ENCODE measurements at regions not wholly inside any gene's neighbourhood (a gene's known extent, or its start where the extent isn't known, plus 50 kb on each side); places are given as distances from the start of the nearest gene placed in this dataset.

- TF ChIP-seq ELF1 (IDR thresholded peaks at IDR 0.05; ENCODE audit: borderline replicate concordance, low read depth) (no peak), EZH2phosphoT487 (IDR thresholded peaks at IDR 0.05; ENCODE audit: borderline replicate concordance) (no peak), POLR2A (IDR thresholded peaks at IDR 0.05; ENCODE audit: borderline replicate concordance, extremely low read depth, insufficient read depth, insufficient read length) (no peak), FOSL1 (IDR thresholded peaks at IDR 0.05; ENCODE audit: low read depth) (no peak), ZFX (IDR thresholded peaks at IDR 0.05) (no peak), SRF (IDR thresholded peaks at IDR 0.05; ENCODE audit: low read depth) (no peak), SP1 (IDR thresholded peaks at IDR 0.05; ENCODE audit: low read depth) (no peak)
- ChIA-PET POLR2A (no interaction called here), CTCF (no interaction called here), RAD21 (ENCODE audit: low non-redundant PET in 1 of 2, low total read pairs in 2 of 2, uncharacterized antibody in 2 of 2, unreplicated experiment in 2 of 2) (no interaction called here)
- no peaks in the 10 kb centered on the region for H3K36me3 ChIP-seq (ENCODE audit: control insufficient read depth in 1 of 2, insufficient read depth in 2 of 2, low read length in 2 of 2)
- intact Hi-C loops (cut with micrococcal nuclease), result no loop called here
- DNase-seq (ENCODE audit: low read depth, low spot score) (no peak), ATAC-seq (no peak)
- H2AFZ ChIP-seq (ENCODE audit: low read depth, low read length, poor library complexity, severe bottlenecking), result no peak overlapping the region
- H3K4me1 ChIP-seq (ENCODE audit: control insufficient read depth in 1 of 2, insufficient read depth in 2 of 2, low read length in 2 of 2), result no peaks in the 10 kb centered on the region
- no peak overlapping the region for H3K4me3 ChIP-seq (replicated peaks in 1 of 2; ENCODE audit: low read depth in 1 of 2, low read length in 2 of 2)
- H3K4me2 ChIP-seq (ENCODE audit: low read length), result no peak overlapping the region
- no peaks in the 10 kb centered on the region for H3K79me2 ChIP-seq (ENCODE audit: insufficient read depth, low read length)
- no peaks in the 10 kb centered on the region for H3K9me2 ChIP-seq (ENCODE audit: insufficient read depth)
- H3K9ac ChIP-seq (ENCODE audit: low read length), result no peak overlapping the region
- H4K20me1 ChIP-seq (ENCODE audit: insufficient read depth), result no peaks in the 10 kb centered on the region
- no peak overlapping the region for H3K27ac ChIP-seq (ENCODE audit: low read depth, low read length)
- peaks cover 60% of the 10 kb centered on the region for H3K27me3 ChIP-seq (ENCODE audit: insufficient read depth, low read length)
- H3K9me3 ChIP-seq (ENCODE audit: control insufficient read depth in 1 of 2, insufficient read depth in 1 of 2, low read depth in 1 of 2, low read length in 2 of 2), result no peaks in the 10 kb centered on the region
- BruUV-seq (replicated peaks), result no TSS peak
These were observed 312.8 kb downstream of the OMA1 start for GRCh38 chr1:58233729-58234128.

- Histone ChIP-seq H3K79me2 (ENCODE audit: insufficient read depth, low read length) (no peaks in the 10 kb centered on the region), H3K27me3 (ENCODE audit: insufficient read depth, low read length) (peaks cover 48% of the 10 kb centered on the region), H3K9ac (ENCODE audit: low read length) (no peak overlapping the region), H3K4me3 (replicated peaks in 1 of 2; ENCODE audit: low read depth in 1 of 2, low read length in 2 of 2) (no peak overlapping the region), H3K36me3 (ENCODE audit: control insufficient read depth in 1 of 2, insufficient read depth in 2 of 2, low read length in 2 of 2) (no peaks in the 10 kb centered on the region), H3K27ac (ENCODE audit: low read depth, low read length) (no peak overlapping the region), H3K4me2 (ENCODE audit: low read length) (no peak overlapping the region), H4K20me1 (ENCODE audit: insufficient read depth) (no peaks in the 10 kb centered on the region), H3K9me3 (ENCODE audit: control insufficient read depth in 1 of 2, insufficient read depth in 1 of 2, low read depth in 1 of 2, low read length in 2 of 2) (no peaks in the 10 kb centered on the region), H2AFZ (ENCODE audit: low read depth, low read length, poor library complexity, severe bottlenecking) (no peak overlapping the region), H3K4me1 (ENCODE audit: control insufficient read depth in 1 of 2, insufficient read depth in 2 of 2, low read length in 2 of 2) (no peaks in the 10 kb centered on the region), H3K9me2 (ENCODE audit: insufficient read depth) (no peaks in the 10 kb centered on the region)
- ChIA-PET CTCF (no interaction called here), POLR2A (no interaction called here), RAD21 (ENCODE audit: low non-redundant PET in 1 of 2, low total read pairs in 2 of 2, uncharacterized antibody in 2 of 2, unreplicated experiment in 2 of 2) (no interaction called here)
- no peak for DNase-seq (ENCODE audit: low read depth, low spot score)
- no peak for ATAC-seq
- no peak for TF ChIP-seq CTCF (IDR thresholded peaks at IDR 0.05 in 2 of 3, conservative IDR thresholded peaks at IDR 0.05 in 1 of 3; ENCODE audit: borderline replicate concordance in 1 of 3, insufficient read depth in 1 of 3, low read depth in 2 of 3, low read length in 2 of 3)
- no peak for TF ChIP-seq EGR1 (IDR thresholded peaks at IDR 0.05; ENCODE audit: low read depth)
- TF ChIP-seq EZH2phosphoT487 (IDR thresholded peaks at IDR 0.05; ENCODE audit: borderline replicate concordance), result no peak
- no peak for TF ChIP-seq POLR2A (IDR thresholded peaks at IDR 0.05; ENCODE audit: borderline replicate concordance, extremely low read depth, insufficient read depth, insufficient read length)
- no peak for TF ChIP-seq ELF1 (IDR thresholded peaks at IDR 0.05; ENCODE audit: borderline replicate concordance, low read depth)
- TF ChIP-seq CEBPB (IDR thresholded peaks at IDR 0.05; ENCODE audit: low read depth), result no peak
- no peak for TF ChIP-seq JUND (IDR thresholded peaks at IDR 0.05)
- BruUV-seq (replicated peaks), result no TSS peak
- intact Hi-C loops (cut with micrococcal nuclease), result no loop called here
These were observed 315.3 kb downstream of the OMA1 start for GRCh38 chr1:58231204-58231603.
